Mammary epithelial cell (primary cell): ENCODE measurements at regions not wholly inside any gene's neighbourhood (a gene's known extent, or its start where the extent isn't known, plus 50 kb on each side); places are given as distances from the start of the nearest gene placed in this dataset.

Source experiments
- CTCF ChIP-seq, 2 donors: IDR thresholded peaks in 1 of 2; conservative IDR thresholded peaks in 1 of 2; 2 replicates each; pipeline ENCODE4 v1.5.1; 2011 to 2012; ENCODE audit warnings: inconsistent platforms in 2 of 2, low read length in 2 of 2, mild to moderate bottlenecking in 2 of 2, control low read depth in 1 of 2, low read depth in 1 of 2; ENCODE audit not compliant: insufficient read depth in 1 of 2; ENCODE audit errors: extremely low read depth in 1 of 2
- EZH2 ChIP-seq: IDR thresholded peaks from 2 replicates; pipeline ENCODE4 v1.6.1; 2012; ENCODE audit warnings: low read length, inconsistent platforms, borderline replicate concordance

GRCh38 chrX:6962006-6962355 is 185.5 kb upstream of the STS start:
- TF ChIP-seq CTCF (conservative IDR thresholded peaks at IDR 0.05 in 1 of 2, IDR thresholded peaks at IDR 0.05 in 1 of 2; ENCODE audit: extremely low read depth in 1 of 2, insufficient read depth in 1 of 2, low read depth in 1 of 2, low read length in 2 of 2), result no peak
- no peak for TF ChIP-seq EZH2
